ENCODE measurements at regions not wholly inside any gene's neighbourhood (a gene's known extent, or its start where the extent isn't known, plus 50 kb on each side); places are given as distances from the start of the nearest gene placed in this dataset.
A peak's percentile ranks its signal among the peaks of the same experiment; 100 is the strongest.
"Not testable (repeated sequence)": the region's sequence is repeated elsewhere in the genome, so short reads cannot be mapped to it uniquely, and the experiment has no call there.

DNA sequence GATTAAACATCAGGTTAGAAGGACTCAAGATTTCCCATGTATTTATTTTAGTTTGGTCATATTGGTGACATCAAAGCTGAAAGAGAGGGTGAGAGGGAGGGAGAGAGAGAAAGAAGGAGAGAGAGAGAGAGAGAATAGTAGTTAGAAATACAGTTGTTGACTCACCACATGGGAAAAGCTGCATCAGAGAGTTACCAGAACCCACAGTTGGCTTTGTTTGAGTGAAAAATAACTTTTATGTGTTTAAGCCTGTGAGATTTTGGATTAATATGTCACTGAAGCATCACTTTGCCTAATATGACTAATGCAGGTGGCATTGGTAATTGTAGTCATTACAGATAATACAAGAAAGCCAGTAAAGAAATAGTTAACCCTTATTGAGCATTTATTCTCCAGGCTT, 303.9 kb downstream of the REEP3 start:
- no peak for DNase-seq (ENCODE audit: low spot score)
- in situ Hi-C loops (cut with HindIII; ENCODE audit: low sequenced_read_pairs) = no loop called here

DNA sequence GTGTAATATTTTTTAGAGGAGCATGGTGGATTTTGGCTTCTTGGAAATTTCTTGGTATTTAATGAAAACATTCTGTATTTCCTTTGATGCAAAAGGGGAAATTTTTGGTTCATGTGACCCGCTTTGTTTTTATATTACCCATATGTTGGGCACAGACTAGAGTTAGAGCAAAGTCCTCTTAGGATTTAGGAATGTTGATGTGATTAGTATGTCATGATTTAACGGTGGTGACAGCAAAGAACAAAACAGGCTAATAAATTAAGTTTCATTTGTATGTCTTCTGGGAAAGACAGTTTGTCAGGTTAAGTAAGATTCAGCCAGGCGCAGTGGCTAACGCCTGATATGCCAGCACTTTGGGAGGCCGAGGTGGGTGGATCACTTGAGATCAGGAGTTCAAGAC, 304.6 kb downstream of the REEP3 start:
- DNase-seq (ENCODE audit: low spot score) = no peak
- in situ Hi-C loops (cut with HindIII; ENCODE audit: low sequenced_read_pairs) = no loop called here

DNA sequence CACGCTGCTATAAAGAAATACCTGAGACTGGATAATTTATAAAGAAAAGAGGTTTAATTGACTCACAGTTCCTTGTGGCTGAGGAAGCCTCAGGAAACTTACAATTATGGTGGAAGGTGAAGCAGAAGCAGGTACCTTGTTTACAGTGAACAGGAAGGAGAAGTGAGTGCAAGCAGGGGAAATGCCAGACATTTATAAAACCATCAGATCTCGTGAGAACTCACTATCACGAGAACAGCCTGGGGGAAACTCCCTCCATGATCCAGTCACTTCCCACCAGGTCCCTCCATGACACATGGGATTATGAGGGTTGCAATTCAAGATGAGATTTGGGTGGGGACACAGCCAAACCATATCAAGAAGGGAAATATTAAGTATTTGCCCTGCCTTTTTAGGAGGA, 305.8 kb downstream of the REEP3 start:
- DNase-seq (ENCODE audit: low spot score); in situ Hi-C loops (cut with HindIII; ENCODE audit: low sequenced_read_pairs): not testable (repeated sequence)

DNA sequence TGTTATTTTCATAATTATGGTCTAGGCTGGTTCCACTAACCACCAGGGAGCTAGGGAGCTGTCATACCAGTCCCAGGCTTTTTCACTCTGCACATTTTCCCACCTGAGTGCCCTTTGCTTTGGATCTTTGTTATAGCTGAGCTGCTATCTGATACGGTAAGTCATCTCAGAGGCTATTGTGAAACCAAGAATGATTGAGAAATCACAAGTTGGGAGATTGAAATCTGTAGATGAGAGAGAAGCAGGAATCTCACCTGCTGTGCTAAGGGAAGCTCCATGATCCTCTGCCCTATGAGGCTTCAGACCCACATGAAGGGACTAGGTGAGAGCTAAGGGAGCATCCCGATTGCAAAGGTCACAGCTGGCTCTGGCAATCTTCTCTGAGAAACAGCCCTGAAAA, 307.8 kb downstream of the REEP3 start:
- in situ Hi-C loops (cut with HindIII; ENCODE audit: low sequenced_read_pairs) = no loop called here
- DNase-seq (ENCODE audit: low spot score) = no peak

DNA sequence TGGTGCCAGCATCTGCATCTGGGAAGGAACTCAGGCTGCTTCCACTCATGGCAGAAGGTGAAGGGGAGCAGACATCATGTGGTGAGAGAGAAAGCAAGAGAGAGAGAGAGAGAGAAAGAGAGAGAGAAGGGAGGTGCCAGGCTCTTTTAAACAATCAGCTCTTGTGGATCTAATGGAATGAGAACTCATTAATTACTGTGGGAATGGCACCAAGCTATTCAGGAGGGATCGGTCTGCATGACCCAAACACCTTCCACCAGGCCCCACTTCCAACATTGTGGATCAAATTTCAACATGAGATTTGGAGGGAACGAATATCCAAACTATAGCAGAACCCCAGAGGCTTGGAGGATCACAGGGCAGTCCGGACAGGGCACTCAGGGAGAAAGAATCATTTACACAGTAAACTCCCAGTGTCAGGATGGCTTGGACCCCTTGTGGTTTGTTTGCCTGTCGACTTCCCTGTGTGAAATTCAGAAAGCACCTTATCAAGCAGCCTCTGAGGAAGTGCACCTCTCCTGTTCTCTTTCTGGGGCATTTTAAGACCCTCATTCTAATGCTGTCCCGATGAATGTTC, 308.5 kb downstream of the REEP3 start:
- DNase-seq (ENCODE audit: low spot score) = no peak
- in situ Hi-C loops (cut with HindIII; ENCODE audit: low sequenced_read_pairs) = no loop called here

DNA sequence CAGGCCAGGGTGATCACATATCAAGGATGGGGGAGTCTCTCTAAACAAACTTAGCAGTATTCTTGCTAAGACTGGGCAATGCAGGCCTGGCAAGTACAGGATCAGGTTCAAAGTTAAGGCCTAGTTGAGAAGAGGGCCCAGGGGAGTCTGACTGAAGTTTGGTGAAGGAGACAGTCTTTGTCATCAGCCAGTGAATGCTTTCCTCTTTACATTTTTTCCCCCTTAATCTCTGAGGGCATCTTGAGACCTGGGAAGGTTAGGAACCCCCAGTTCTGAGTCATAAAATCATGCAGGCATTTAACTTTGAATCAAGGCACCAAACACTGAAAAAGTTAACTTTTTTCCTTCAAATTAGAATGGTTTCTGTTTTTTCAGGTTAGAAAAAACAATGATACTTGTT, 311.5 kb downstream of the REEP3 start:
- in situ Hi-C loops (cut with HindIII; ENCODE audit: low sequenced_read_pairs) = no loop called here
- no peak for DNase-seq (ENCODE audit: low spot score)

DNA sequence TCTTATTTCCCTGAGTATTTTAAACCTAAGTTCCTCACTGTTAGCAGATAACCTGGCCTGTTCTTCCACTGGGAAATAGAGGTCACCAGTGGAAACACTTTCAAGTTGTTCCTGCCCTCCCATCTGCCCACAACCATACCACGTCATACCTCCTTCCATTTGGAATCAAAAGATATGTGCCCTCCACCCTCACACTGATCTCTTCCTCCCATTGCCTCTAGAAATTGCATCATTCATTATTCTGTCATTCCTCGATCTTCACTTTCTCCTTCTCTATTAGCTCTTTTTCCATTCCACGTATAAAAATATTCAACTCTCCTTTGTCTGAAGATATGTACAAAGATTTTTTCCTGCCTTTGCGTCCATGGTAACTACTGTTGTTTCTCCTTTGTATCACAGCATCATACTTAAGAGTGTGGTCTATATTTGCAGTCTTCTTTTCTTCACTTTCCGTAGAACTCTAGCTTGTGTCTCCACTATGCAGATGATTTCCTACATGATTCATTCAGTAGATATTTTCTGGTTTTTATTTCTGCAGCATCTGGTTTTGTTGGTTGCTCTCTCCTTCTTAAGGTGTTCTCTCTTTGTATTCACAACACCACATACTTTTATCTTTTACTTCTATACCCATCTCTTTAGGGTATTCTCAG, 312.3 kb downstream of the REEP3 start:
- in situ Hi-C loops (cut with HindIII; ENCODE audit: low sequenced_read_pairs) = no loop called here
- DNase-seq (ENCODE audit: low spot score) = no peak

DNA sequence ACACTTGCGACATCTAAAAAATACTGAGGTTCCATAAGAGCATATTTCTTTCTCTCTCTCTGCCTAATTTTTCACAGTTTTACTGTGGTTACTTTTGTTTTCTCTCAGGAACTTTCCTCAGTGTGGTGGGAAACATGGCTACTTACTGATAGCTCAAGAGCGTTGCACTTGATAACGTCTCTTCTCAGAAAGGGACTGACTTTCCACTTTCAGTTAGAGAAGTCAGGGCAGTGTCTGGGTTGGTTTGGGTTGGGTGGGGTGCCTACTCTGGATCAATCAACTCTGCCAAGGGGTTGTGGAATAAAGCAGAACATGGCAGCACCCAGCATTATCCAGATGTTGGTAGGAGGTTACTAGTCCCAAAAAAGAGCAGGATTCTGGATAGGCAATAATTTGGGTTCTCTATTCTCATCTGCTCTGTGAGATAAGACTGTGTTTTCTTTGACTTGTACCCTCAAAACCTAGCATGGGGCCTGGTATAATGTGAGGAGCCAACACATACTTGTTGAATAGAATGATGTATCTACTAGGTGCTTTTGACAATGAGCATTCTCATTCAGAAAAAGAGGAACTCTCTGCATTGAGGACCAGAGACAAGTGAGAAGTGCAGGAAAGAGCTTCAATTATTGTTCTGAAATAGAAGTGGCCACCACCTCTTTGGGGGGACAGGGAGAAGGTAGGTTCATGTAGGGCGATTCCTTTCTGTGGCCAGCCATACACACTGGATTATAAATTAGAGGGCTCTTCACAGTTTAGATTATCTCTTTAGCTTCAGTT, 315.7 kb downstream of the REEP3 start:
- in situ Hi-C loops (cut with HindIII; ENCODE audit: low sequenced_read_pairs) = no loop called here
- DNase-seq (ENCODE audit: low spot score) = no peak

DNA sequence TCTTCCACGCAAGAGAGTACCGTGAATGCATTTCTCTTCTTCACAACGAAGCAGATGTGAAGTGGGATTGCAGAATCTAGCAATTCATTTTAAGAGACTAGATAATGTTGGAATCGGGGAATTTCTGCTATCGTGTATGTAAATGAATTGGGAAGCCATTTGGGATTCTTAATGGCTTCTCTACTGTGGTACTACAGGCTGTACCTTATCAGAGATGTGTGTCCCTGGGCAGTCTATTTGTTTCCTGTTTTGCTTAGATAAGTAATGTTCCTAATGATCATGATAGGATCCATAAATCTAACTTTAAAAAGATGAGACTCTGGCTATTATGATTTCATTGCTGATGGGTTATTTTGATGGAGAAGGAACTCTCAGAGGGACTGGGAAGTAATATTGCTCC, 320.6 kb downstream of the REEP3 start:
- in situ Hi-C loops (cut with HindIII; ENCODE audit: low sequenced_read_pairs) = no loop called here
- DNase-seq (ENCODE audit: low spot score) = no peak

DNA sequence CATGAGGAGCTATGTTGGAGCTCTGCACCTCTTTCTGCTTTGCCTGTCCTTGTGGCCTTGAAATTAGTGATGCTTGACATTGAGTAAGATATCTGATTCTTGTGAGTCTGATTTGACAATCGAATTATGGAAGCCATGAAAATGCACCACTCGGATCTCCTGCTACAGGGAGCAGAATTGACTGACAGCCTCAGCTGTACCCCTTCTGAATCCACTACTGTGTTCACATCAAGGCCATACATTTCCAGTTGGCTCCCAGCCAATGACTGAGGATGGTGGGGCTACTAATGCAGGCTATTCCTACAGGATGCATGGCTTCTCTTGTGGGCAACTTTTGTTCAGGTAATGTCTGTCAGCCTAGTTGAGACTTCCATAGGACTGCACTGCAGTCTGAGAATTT, 321.9 kb downstream of the REEP3 start:
- DNase-seq (ENCODE audit: low spot score) = no peak
- in situ Hi-C loops (cut with HindIII; ENCODE audit: low sequenced_read_pairs) = no loop called here

DNA sequence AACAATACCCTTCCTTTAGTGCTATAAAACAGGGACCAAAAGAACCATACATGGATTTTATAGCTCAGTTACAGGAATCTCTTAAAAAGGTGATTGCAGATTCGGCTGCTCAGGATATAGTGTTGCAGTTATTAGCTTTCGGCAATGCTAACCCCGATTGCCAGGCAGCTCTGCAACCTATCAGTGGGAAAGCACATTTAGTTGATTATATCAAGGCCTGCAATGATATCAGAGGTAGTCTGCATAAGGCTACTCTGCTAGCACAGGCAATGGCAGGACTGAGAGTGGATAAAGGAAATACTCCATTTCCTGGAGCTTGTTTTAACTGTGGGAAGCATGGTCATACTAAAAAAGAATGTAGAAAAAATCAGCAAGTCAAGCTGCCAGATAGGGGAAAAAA, 327.7 kb downstream of the REEP3 start:
- in situ Hi-C loops (cut with HindIII; ENCODE audit: low sequenced_read_pairs); DNase-seq (ENCODE audit: low spot score): not testable (repeated sequence)

DNA sequence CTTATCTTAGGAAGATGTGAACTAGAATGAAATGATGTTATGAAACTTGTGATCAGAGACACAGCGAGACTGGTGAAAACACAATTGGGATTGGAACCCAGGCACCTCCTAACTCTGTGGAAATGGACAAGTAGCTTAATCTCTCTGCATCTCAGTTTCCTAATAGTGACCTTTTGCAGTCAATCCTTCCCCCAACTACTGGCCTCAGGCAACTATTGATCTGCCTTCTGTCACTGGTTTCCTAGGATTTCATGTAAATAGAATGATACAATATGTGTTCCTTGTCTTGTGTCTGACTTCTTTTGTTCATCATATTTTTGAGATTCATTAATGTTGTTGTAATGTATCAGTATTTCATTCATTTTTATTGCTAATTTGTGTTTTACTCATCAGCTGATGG, 341.7 kb downstream of the REEP3 start:
- in situ Hi-C loops (cut with HindIII; ENCODE audit: low sequenced_read_pairs) = no loop called here
- no peak for DNase-seq (ENCODE audit: low spot score)

DNA sequence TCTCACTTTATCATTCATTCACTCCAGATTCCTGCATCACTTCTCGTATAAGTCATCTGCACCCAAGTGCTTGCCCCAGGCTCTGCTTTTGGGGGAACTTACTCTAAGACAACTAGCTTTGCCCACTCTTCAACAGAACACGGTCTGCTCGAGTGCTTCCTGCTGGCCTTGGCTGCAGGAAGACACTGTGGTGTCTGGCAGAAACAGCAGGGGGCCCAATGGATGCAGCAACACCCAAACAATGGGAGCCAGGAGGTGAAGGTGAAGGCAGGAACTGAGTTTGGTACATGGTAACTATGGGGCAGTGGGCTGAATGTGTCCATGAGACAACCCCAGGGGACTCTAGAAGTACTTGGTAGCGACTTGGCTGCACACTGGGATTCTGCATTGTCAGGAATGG, 344.0 kb downstream of the REEP3 start:
- in situ Hi-C loops (cut with HindIII; ENCODE audit: low sequenced_read_pairs) = no loop called here
- DNase-seq (ENCODE audit: low spot score) = no peak

DNA sequence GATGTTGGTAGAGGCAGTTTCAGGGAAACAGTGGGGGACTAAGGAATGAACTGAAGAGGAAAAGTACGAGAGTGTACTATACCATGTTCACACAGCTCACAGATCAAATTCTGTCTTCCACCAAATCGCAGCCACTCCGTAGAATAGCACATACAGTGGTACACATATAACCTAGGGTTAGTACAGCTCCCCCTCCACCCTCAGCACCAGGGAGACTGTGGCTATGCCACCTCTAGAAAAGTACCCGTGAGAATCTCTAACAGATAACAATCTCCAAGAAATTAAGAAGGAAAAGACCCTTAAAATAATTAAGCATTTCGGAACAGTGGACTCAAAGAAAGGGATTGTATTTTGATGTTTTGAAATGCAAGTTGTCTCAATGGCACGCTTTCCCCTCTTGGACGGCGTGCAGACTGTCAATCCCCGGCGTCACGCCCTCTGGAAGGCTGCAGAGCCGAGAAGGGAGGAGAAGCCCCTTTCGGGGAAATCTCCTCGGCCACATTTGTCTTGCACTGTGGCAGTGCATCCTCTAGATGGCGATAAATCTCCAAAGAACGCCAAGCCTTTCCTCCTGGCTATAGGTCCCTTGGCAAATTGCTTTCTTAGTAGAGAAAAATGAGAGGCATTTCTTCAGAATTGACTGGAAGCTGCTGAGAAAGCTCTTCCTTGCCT, 345.0 kb downstream of the REEP3 start:
- DNase-seq (ENCODE audit: low spot score) = peak; percentile 81
- in situ Hi-C loops (cut with HindIII; ENCODE audit: low sequenced_read_pairs) = no loop called here

DNA sequence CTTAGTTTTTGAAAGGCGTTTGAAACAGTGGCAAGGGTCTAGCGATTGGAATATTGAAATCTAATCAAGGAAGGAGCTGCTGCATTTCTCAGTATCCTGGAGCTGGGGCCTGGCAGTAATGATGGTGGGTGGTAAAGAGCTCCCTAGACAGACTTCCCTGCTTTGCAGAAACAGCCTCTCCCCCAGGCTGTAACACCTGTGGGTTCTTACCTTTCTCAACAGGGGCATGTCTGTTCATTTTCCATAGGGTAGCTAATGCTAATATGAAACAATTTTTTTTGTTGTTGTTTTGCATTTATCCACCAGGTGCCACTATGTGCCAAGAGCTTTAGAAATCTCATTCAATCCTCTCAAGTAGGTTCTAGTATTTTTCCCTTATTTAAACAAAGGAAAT, 345.5 kb downstream of the REEP3 start:
- in situ Hi-C loops (cut with HindIII; ENCODE audit: low sequenced_read_pairs) = no loop called here
- peak; percentile 61 for DNase-seq (ENCODE audit: low spot score)

DNA sequence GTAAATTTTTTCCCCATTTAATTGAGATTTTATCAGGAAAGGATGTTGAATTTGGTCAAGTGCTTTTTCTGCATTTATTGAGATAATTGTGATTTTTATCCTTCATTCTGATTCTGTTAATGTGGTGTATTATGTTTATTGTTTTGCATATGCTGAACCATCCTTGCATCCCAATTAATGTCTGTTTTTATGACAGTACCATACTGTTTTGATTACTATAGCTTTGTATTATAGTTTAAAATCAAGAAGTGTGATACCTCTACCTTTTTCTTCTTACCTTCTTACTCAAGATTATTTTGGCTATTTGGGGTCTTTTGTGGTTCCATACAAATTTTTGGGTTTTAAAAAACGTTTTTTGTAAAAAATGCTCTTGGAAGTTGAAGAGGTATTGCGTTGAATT, 357.2 kb downstream of the REEP3 start:
- in situ Hi-C loops (cut with HindIII; ENCODE audit: low sequenced_read_pairs) = no loop called here
- DNase-seq (ENCODE audit: low spot score) = no peak

DNA sequence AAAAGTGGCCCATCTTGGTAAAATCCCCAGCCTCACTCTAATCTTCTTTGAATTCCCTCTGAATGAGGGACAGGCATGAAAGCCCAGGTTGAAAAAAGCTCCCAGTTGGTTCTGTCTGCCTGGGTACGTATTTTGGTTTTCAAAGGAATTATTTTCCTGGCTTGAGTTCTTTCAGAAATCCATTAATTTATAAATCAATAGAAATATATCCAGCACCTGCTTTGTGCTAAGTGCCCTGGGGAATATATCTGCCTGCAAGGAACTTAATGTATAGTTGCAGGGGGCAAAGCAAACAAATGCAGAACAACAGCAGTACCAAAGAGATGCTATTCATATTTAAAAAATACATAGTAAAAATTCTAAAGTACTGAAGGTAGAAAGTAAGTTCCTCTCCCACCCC, 362.7 kb downstream of the REEP3 start:
- no peak for DNase-seq (ENCODE audit: low spot score)
- in situ Hi-C loops (cut with HindIII; ENCODE audit: low sequenced_read_pairs) = no loop called here

DNA sequence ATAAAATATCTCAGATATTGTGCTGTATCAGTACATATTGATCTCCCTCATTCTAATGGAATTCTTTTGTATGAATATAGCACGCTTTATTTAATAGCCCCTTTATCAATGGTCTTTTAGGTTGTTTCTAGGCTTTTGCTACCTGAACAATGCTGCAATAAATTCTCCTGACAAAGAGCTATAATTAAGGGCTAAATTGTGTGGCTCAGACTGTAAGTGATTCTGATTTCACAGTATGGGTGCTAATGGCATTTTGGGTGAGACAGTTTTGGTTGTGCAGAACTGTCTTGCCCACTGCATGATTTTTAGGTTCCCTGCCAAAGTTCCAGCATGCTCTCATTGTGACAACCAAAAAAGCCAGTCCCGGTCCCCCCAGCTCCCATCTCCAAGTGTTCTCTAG, 363.2 kb downstream of the REEP3 start:
- DNase-seq (ENCODE audit: low spot score) = no peak
- in situ Hi-C loops (cut with HindIII; ENCODE audit: low sequenced_read_pairs) = no loop called here

DNA sequence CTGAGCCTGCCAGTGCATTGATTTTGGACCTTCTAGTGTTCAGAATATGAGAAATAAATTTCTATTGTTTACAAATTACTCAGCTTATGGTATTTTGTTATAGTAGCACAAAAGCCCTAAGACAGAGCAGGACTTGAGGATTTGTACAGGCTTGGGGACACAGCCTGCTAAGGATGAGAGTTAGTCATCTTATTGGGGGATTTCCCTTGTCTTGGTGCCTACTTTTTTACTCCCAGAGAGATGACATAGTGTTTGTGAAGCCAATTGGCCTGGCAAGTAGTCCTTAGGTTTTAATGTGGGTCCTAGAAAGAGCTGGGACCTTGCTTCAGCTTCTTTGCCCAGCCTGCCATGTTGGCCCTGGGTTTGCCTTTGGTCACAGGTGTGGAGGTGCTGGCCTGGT, 364.0 kb downstream of the REEP3 start:
- DNase-seq (ENCODE audit: low spot score) = peak; percentile 10
- in situ Hi-C loops (cut with HindIII; ENCODE audit: low sequenced_read_pairs) = no loop called here

DNA sequence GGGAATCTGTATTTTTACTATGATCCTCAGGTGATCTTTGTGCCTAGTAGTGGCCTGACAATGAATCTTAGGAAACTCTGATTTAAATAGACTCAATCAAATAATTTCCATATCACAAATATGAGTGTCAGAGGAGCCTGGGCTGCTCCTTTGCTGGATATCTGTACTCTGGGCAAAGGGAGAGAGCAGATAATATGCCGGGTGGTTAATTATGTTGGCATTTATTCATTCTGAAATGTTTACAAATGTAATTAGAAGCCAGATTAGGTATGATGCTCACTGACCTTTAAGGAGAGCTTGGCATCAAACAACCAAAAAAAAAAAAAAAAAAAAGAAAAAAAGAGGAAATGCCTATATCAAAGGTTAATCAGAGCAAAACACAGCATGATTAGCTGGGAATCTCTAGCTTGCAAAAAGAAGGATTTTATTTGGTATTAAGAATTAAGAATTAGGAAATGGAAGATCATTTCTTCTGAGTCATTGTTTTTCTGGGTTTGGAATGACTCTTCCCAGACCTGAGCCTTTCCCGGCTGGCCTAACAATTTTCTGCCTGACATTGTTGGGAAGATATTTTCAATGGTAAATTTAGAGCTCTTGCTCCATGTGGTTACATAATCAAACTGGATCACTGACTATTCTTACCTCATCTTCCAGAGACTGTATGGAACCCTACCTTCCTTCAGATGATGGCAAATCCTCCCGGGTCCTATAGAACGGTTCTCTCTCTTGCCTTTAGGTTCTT, 365.3 kb downstream of the REEP3 start:
- peak; percentile 91 for DNase-seq (ENCODE audit: low spot score)
- in situ Hi-C loops (cut with HindIII; ENCODE audit: low sequenced_read_pairs) = no loop called here

Measured in G401 (cell line).